H54 (cell line): ENCODE measurements at regions not wholly inside any gene's neighbourhood (a gene's known extent, or its start where the extent isn't known, plus 50 kb on each side); places are given as distances from the start of the nearest gene placed in this dataset.

ENCODE experiments used
- DNase-seq: peaks from one replicate; pipeline ENCODE4 v3.0.0; 2011; ENCODE audit warnings: low spot score, mixed read lengths; ENCODE audit not compliant: insufficient read length
- FAIRE-seq: peaks from 3 replicates; lab custom pipeline; 2011; peaks lifted over from hg19 to GRCh38; lab: Jason Lieb, UNC
- POLR2A ChIP-seq: IDR thresholded peaks from 2 replicates; pipeline ENCODE4 v1.6.1; 2011; ENCODE audit warnings: low read depth, mild to moderate bottlenecking, low read length

DNA sequence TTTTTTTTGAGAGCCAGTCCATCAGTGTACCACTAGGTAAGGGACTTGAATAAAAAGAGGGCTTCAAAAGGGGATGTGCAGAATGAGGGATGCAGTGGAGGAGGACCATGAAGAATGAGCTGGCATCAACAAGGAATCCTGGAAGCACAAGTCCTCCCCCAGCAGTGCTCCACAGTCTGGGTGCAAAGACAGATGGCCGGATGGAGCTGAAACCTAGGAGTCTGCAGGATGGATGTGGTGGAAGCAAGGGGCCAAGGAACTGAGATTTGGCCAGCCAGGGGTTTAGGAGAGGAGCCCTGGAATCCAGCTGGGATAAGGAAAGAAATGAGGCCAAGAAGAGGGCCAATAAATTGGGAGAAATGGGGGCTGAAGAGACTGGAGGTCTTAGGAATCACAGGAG is 51.8 kb upstream of the RAB6C start:
- FAIRE-seq (no peak), DNase-seq (no peak)
- no peak for TF ChIP-seq POLR2A

DNA sequence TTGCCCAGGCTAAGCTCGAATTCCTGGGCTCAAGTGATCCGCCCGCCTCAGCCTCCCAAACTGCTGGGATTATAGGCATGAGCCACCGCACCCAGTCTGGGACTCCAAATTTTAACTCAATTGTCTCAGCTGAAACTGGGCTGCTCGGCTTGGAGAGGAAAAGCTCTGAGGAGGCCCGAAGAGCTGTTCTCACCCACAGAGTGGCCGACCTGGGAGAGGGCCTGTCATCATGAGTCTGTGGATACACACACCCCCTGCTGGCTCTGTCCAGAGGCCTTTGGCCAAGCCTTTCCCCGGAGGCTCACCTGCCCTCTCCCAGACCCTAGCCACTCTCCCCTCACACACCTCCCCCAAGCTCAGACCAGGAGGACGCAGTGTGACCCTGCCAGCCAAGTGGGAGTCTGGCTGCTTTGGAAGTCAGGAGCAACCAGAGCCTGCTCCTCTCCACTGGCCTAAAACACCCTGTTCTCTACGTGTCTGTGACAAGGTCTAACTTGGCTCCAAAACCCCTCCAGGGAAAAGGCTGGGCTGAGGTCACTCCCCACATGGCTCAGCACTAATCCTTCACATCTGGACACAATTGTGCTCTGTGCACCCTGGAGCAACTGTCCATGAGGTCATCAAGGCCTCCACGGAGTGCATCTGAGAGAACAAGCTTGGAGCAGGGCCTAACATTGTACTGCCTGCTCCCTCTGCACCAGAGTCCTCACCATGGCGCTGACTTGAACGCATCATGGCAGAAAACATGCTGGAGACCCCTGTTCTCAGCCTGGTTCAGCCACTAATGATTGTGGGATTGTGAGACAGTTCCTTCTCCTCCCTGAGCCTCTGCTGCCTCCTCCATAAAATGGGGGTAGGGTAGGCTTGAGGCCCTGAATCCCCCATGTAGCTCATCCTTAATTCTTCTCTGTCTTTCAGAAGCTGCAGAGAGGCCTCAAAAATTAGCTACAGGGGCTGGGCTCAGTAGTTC is 49.9 kb upstream of the RAB6C start:
- DNase-seq (no peak), FAIRE-seq (no peak)
- no peak for TF ChIP-seq POLR2A
